RWPE1 (cell line): ENCODE measurements at regions not wholly inside any gene's neighbourhood (a gene's known extent, or its start where the extent isn't known, plus 50 kb on each side); places are given as distances from the start of the nearest gene placed in this dataset.

Experiments
- CTCF ChIA-PET: fragments of 350-600 bp; sonication (Branson Sonifier 250); formaldehyde crosslinking; extraction: SDS; loops from one replicate; lab custom pipeline; 2021; lab: Yijun Ruan, JAX
- POLR2A ChIA-PET: fragments of 400-600 bp; formaldehyde crosslinking; extraction: SDS; loops from one replicate; lab custom pipeline; 2020; ENCODE audit warnings: antibody characterized with exemption; ENCODE audit not compliant: low non-redundant PET; lab: Yijun Ruan, JAX
- DNase-seq: peaks from one replicate; pipeline ENCODE4 v3.0.0; 2012; ENCODE audit warnings: low spot score
- H3K27ac ChIP-seq: fragments of 450-650 bp; 2 replicates; pipeline ENCODE4 v1.5.1; 2017
- CTCF ChIP-seq: fragments of 450-650 bp; conservative IDR thresholded peaks from 2 replicates; pipeline ENCODE4 v1.5.1; 2017; ENCODE audit warnings: low read depth, mild to moderate bottlenecking

- no peak for TF ChIP-seq CTCF
- CTCF ChIA-PET = interaction anchor here (0.6 kb wide), 1 partner anchor 877 kb away, joined by 4 read pairs; no protein-coding TSS in a partner anchor
- no peak for DNase-seq
- no peak overlapping the region for H3K27ac ChIP-seq
- POLR2A ChIA-PET = no interaction called here
These were observed 176.9 kb upstream of the SLC39A10 start for GRCh38 chr2:195480121-195480520.

DNA sequence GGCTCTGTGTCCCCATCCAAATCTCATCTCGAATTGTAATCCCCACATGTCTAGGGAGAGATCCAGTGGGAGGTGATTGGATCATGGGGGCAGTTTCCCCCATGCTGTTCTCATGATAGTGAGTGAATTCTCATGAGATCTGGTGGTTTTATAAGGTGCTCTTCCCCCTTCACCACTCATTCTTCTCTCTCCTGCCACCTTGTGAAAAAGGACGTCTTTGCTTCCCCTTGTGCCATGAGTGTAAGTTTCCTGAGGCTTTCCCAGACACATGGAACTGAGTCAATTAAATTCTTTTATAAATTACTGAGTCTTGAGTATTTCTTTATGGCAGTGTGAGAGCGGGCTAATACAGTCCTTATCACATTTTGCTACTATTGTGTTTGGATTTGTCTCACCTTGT, 177.6 kb upstream of the SLC39A10 start:
- DNase-seq = no peak
- H3K27ac ChIP-seq = no peak overlapping the region
- CTCF ChIA-PET = no interaction called here
- POLR2A ChIA-PET = no interaction called here
- TF ChIP-seq CTCF = no peak

DNA sequence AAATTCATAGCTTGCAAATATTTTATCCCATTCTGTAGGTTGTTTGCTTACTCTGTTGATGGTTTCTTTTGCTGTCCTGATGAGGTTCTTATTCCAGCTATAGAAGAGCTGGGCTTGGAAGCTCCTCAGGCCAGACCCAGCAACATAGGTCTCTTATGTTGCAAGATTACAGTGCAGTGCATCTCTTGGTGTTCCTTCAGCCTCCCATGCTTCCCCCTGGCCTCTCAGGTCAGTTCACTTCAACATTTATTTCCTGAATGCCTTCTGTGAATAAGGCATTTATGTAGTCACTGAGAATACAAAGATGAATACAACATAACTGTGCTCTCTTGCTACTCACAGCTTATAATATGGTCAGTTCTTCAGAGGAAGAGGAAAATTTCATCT, 179.0 kb upstream of the SLC39A10 start:
- DNase-seq = no peak
- CTCF ChIA-PET = interaction anchor here (0.6 kb wide), 2 partner anchors 90 to 181 kb away, joined by 3 to 5 read pairs; no protein-coding TSS in a partner anchor
- H3K27ac ChIP-seq = no peak overlapping the region
- no peak for TF ChIP-seq CTCF
- POLR2A ChIA-PET = interaction anchor here (0.6 kb wide), 1 partner anchor 538 kb away, joined by 3 read pairs; no protein-coding TSS in a partner anchor

GRCh38 chr2:195477248-195477995, 179.6 kb upstream of the SLC39A10 start:
- ChIA-PET CTCF (interaction anchor here (0.6 kb wide), 2 partner anchors 89 to 182 kb away, joined by 3 to 5 read pairs; no protein-coding TSS in a partner anchor), POLR2A (no interaction called here)
- no peak for TF ChIP-seq CTCF
- no peak for DNase-seq
- H3K27ac ChIP-seq = no peak overlapping the region

DNA sequence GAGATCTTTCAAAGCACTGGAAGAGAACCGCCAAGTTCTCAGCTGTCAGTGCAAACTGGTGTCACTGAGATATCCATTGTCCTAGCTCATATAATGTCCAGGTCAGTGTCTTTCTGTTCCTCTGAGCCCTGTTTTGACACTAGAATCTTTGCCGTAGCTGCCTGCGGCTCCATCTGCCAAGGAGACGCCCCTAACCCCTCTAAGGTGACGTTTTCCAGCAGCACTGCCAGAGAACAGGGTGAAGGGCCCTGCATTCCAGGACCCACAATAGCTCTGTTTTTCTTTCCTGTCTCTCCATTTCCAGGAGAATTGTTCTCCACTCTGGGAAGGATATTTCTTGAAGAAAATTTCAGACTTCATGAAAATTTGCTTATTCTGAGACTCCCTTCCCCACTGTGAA, 181.7 kb upstream of the SLC39A10 start:
- CTCF ChIA-PET = interaction anchor here (0.6 kb wide), 1 partner anchor 139 kb away, joined by 3 read pairs; no protein-coding TSS in a partner anchor
- no peak overlapping the region for H3K27ac ChIP-seq
- DNase-seq = no peak
- POLR2A ChIA-PET = no interaction called here
- no peak for TF ChIP-seq CTCF

DNA sequence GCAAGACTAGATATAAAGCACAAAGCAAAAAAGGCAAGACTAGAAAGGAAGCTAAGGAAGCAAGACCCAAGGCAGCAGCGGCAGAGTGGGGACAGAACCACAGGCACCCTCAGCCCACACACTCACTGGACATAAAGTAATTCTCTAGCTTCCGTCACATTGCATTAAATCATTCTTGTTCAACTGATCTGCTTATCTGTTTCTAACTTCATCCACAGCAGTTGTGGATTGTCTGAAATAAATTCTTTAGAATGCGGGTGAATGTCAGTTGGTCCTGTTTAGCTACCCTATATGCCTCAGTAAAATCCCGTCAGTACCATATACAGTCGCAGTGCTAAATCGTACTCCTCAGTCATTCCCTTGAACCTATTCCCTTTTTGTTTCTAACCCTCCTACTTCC, 183.2 kb upstream of the SLC39A10 start:
- no peak for TF ChIP-seq CTCF
- POLR2A ChIA-PET = no interaction called here
- no peak for DNase-seq

More for the DNA sequence above, 183.2 kb upstream of the SLC39A10 start:
- no peak overlapping the region for H3K27ac ChIP-seq
- CTCF ChIA-PET = no interaction called here
